ENCODE measurements at regions not wholly inside any gene's neighbourhood (a gene's known extent, or its start where the extent isn't known, plus 50 kb on each side); places are given as distances from the start of the nearest gene placed in this dataset.

DNA sequence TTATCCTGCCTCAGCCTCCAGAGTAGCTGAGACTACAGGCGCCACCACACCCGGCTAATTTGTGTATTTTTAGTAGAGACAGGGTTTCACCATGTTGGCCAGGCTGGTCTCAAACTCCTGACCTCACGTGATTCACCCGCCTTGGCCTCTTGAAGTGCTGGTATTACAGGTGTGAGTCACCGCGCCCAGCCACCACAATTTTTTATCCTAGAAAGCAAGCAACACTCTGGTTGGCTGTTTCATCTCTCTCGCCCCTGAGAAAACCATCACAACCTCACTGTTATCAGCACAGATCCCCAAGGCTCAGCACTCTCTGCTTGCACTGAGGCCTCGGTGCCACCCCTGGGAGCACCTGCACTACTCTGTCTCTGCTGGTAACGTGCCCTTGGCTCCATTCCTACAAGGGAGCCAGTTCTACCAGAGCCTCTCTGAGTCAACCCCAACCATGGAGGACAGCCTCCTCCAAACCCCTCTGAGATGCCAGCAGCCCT lies 134.8 kb upstream of the AGAP1 start:
- in situ Hi-C loops (cut with HindIII; ENCODE audit: low pct_ligation_motif_present, low pct_unique_long_range_greater_than_20kb, low sequenced_read_pairs), result no loop called here

DNA sequence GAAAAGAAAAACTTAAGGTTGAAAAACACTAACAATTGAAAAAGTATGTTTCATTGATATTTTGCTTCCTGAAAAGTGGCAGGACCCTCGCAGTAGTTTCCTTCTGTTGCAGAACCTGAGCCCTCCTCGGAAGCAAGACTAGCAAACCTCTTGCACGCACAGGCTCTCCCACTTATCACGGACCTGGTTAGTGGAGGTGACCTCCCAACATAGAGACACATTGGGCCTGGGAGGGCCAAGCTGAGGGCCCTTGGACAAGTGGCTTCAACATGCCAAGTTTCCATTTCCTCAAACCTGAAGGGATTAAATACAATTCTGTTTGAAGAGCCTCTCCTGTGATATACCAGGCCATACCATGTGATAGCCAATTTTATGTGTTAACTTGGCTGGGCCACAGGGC lies 133.4 kb upstream of the AGAP1 start:
- no peak for DNase-seq
- in situ Hi-C loops (cut with HindIII; ENCODE audit: low pct_ligation_motif_present, low pct_unique_long_range_greater_than_20kb, low sequenced_read_pairs), result no loop called here

More for the DNA sequence above, 134.8 kb upstream of the AGAP1 start:
- peak; percentile 49 for DNase-seq

DNA sequence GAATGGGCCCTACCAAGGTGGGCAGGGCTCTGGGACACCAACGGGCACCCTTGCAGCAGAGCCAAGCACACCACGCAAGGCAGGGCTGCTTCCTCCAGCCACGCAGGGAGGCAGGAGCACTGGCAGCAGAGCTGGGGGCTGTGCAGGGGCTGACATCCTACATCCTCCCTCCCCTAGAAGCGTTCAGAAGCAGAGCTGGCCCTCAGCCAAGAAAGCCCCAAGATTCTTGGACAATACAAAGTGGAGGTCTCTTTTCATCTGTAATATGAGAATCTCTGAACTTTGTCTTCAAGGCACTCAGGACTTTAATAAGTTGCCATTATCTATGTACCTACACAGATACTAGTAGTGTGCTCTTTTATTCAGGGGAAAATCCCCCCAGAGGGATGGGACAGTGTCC lies 128.1 kb upstream of the AGAP1 start:
- DNase-seq, result no peak
- in situ Hi-C loops (cut with HindIII; ENCODE audit: low pct_ligation_motif_present, low pct_unique_long_range_greater_than_20kb, low sequenced_read_pairs), result no loop called here

DNA sequence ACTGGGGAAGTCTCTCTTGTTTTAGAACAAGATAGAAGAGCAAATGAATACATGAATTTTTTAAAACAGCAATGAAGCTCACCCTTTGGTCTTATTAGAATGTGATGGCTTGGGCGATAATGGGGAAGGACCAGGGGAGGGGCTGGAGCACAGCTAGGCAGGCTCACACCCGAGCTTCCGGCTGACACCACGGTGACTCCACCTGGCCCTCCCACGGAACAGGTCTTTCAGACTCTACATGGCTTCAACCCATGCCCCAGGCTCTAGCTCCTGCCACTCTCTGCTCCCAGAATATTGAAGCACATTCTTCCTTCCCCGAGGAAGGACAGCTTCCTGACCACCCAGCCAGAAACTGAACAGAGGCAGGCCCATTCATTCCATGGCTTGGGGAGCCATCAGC lies 127.5 kb upstream of the AGAP1 start:
- in situ Hi-C loops (cut with HindIII; ENCODE audit: low pct_ligation_motif_present, low pct_unique_long_range_greater_than_20kb, low sequenced_read_pairs), result no loop called here
- no peak for DNase-seq

DNA sequence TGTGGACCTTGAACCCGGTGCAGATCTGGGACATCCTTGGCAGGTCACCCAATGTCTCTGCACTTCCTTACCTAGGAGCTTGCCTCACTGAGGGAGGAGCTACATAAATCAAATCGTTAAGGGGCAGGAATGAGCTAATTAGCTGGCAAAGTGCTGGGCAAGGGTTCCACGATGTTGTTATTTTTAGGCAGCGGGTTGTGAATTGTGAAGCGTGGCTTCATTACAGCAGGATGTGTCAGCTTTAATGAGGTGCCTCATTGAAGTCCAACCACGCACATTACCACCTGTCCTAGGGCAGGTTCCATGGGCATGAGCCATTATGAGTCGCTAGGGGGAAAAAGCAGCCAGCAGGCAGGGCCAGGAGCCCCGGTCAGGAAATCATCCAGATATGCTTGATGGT lies 127.0 kb upstream of the AGAP1 start:
- in situ Hi-C loops (cut with HindIII; ENCODE audit: low pct_ligation_motif_present, low pct_unique_long_range_greater_than_20kb, low sequenced_read_pairs), result no loop called here
- no peak for DNase-seq

DNA sequence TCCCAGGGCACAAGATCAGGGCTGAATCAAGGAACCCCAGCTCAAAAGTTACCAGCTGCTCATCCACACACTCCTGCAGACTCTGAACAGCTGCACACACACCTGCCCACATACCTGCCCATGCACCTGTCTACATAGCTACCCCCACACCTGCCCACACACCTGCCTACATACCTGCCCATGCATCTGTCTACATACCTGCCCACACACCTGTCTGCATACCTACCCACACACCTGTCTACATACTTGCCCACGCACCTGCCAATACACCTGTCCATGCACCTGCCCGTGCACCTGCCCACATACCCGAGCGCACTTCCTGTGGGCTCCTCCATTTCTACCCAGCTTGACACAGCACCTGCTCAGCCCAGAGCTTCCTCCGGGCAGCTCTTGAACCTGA lies 122.8 kb upstream of the AGAP1 start:
- no peak for DNase-seq
- in situ Hi-C loops (cut with HindIII; ENCODE audit: low pct_ligation_motif_present, low pct_unique_long_range_greater_than_20kb, low sequenced_read_pairs), result no loop called here

DNA sequence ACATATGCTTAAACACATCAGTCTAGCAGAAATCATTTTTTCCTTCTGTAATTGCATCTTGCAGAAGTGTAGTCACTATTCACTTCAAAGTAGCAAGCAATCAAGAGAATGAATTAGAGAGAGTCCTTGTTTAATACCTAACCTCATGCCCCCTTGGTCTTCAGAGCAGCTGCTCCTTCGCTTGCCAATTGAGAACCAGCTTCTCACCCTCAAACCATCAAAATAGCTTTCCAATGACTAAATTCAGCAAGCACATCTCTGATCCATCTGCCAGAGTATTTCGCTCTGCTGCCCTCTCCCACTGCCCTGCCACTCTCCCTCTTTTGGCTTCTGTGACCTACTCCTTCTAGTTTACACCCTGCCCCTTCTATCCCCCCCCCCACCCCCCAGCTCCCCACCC lies 120.7 kb upstream of the AGAP1 start:
- peak; percentile 60 for DNase-seq
- in situ Hi-C loops (cut with HindIII; ENCODE audit: low pct_ligation_motif_present, low pct_unique_long_range_greater_than_20kb, low sequenced_read_pairs), result no loop called here

DNA sequence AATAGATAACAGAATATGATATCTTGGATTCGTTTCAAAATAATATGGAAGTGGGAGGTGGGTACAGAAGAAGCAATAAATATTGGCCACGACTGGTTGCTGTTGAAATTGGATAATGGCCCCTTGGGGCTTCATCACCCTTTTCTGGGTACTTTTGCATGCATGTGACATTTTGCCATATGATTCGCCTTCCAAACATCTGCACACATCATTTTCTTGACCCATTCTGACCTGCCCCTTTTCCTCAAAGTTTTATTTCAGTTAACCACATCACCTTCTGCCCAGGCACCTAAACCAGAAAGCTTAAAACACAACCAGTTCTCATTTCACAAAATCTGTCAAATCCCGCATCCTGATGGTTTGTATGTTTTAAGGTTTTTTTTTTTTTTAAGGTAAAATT lies 116.7 kb upstream of the AGAP1 start:
- no peak for DNase-seq
- in situ Hi-C loops (cut with HindIII; ENCODE audit: low pct_ligation_motif_present, low pct_unique_long_range_greater_than_20kb, low sequenced_read_pairs), result no loop called here

DNA sequence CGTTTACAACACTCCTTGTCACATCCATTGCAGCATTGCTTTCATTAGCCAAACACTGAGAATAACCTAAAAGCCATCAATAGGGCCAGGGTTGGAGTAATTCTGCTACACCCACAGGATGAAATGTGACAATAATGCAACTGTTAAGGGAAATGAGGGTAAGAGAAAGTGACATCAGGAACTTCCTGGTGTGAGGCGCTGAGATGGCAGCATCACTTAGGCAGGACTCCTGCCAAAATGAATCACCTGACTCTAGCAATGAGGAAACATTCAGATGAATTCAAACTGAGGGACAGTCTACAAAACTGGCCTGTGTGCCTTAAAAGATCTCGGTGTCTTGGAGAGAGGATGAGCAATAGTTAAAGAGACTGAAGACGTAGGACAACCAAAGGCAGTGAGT lies 115.6 kb upstream of the AGAP1 start:
- in situ Hi-C loops (cut with HindIII; ENCODE audit: low pct_ligation_motif_present, low pct_unique_long_range_greater_than_20kb, low sequenced_read_pairs), result no loop called here

DNA sequence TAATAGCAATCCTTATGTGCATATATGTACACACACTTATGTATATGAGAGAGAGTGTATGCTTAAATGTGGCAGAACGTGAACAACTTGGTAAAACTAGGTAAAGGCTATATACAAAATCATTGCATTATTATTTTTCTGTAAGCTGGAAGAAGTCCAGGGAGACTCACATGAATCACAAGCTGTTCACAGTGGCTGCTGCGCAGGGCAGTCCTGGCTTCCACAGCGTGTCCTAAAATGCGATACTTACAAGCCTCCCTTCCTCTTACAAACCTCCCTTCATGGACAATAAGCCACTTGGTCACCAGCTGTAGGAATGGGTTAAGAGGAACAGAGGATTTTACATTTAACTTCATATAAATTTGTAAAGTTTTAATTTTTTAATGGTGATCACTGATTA lies 114.9 kb upstream of the AGAP1 start:
- no peak for DNase-seq

More for the DNA sequence above, 115.6 kb upstream of the AGAP1 start:
- DNase-seq, result peak; percentile 28

DNA sequence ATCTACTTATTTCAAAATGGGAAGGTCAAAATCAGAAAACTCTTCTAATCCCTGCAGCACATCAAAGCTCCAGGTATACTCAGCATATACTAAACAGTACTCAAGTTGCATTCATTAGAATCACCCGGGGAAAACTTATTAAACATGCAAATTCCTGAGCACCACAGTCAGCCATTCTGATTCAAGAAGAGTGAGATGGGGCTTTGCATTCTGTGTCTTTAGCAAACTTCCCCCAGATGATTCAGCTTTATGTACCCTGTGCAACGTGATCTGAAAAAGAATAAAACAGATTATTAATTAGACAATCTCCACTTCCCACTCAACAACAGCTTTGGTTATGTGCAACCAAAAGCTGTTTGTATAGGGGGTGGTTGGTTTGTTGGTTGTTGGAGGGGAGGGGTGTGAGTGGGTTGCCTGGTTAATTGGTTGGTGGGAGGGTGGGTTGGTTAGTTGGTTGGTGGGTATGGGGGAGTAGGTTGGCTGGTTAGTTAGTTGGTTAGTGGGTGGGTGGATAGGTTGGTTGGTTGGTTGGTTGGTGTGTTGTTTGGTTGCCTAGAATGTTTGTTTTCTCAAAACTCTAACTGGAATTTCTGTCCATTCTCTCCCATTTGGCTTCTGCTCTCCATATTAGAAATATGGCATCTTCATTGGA lies 112.5 kb upstream of the AGAP1 start:
- in situ Hi-C loops (cut with HindIII; ENCODE audit: low pct_ligation_motif_present, low pct_unique_long_range_greater_than_20kb, low sequenced_read_pairs), result no loop called here
- no peak for DNase-seq

More for the DNA sequence above, 114.9 kb upstream of the AGAP1 start:
- in situ Hi-C loops (cut with HindIII; ENCODE audit: low pct_ligation_motif_present, low pct_unique_long_range_greater_than_20kb, low sequenced_read_pairs), result no loop called here

DNA sequence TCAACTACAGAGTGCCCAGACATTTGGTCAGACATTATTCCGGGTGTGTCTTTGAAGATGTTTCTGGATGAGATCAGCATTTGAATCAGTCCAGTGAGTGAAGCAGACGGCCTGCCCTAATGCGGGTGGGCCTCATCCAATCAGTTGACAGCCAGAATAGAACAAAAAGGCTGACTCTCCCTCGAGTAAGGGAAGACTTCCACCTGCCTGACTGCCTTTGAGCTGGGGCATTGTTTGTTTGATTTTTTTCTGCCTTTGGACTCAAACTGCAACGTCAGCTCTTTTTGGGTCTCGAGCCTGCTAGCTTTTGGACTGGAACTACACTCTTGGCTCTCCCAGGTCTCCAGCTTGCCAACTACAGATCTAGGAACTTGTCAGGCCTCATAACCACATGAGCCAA lies 111.7 kb upstream of the AGAP1 start:
- in situ Hi-C loops (cut with HindIII; ENCODE audit: low pct_ligation_motif_present, low pct_unique_long_range_greater_than_20kb, low sequenced_read_pairs), result no loop called here
- DNase-seq, result no peak

DNA sequence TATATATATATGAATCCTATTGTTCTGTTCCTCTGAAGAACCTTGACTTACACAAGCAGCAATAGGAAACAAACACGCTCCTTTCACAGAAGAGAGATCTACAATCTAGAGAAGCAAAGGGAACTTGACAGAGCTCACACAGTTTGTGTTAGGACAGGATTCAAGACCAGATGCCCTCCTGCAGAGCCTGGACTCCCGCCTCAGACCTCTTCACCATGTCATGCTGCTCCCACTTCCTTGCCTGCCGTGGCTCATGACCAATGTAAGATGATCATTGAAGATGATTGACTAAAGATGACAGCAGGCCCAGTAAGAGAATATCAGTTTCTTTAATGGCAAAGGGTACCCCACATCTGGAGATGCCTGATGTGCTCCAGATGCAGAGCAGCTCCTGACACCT lies 111.2 kb upstream of the AGAP1 start:
- in situ Hi-C loops (cut with HindIII; ENCODE audit: low pct_ligation_motif_present, low pct_unique_long_range_greater_than_20kb, low sequenced_read_pairs), result no loop called here
- no peak for DNase-seq

DNA sequence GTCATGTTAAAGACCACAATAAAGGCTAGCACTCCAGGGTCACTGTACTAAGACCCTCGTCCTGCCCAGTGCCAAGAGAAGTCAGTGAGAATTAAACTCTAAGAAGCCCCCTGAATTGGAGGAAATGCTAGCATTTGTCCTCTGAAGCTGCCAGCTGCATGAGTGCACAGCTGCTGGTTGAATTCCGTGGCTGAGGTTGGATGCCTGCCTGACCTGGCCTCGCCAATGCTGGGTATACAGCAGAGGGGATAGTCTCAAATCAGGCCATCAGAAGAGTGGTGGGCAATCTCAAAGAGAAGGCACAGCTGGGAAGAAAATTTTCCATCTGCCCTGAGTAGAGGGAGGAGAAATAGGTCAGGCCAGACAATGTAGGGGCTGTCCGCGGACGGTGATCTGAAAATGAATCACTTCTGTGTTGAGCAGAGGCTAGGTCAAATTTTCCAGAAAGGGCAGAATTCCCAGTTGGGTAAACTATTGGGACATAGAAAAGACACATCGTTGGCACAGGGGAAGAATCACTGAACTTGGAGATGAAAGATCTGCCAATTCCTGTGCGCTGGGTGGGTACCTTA lies 110.5 kb upstream of the AGAP1 start:
- in situ Hi-C loops (cut with HindIII; ENCODE audit: low pct_ligation_motif_present, low pct_unique_long_range_greater_than_20kb, low sequenced_read_pairs), result no loop called here
- no peak for DNase-seq

DNA sequence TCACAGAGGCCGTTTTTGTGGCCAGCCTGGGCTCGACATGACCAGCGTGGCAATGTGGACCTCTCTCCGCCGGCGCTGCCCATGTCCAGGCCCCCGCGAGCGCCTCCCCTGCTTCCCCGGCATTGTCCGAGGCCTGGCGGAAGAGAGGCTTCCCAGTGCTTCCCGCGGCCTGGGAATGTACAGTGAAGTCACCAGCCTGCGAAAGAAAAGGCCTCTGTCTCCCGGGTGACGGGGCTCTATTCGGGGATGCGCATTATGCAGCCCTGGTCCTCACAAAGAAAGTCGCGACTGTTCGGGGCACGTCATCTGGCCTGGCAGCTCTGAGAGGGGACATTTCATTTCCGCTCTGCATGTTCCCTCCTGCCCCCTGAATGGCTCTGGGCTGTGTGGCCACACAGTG lies 109.2 kb upstream of the AGAP1 start:
- DNase-seq, result no peak
- in situ Hi-C loops (cut with HindIII; ENCODE audit: low pct_ligation_motif_present, low pct_unique_long_range_greater_than_20kb, low sequenced_read_pairs), result no loop called here

DNA sequence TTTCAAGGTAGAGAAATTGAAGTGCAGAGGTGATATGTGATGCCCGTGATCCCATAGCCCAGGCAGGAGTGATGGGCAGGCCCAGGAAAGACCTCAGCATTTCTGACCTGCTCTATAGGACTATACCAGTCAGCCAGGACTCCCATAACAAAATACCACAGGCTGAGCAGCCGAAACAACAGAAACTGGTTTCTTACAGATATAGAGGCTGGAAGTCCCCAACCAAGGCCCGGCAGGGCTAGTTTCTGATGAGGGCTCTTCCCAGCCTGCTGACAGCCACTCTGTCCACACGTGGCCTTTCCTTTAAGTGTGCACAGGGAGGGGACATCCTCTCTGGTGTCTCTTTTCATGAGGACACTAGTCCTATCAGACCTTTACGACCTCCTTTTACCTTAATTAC lies 104.2 kb upstream of the AGAP1 start:
- no peak for DNase-seq
- in situ Hi-C loops (cut with HindIII; ENCODE audit: low pct_ligation_motif_present, low pct_unique_long_range_greater_than_20kb, low sequenced_read_pairs), result no loop called here

DNA sequence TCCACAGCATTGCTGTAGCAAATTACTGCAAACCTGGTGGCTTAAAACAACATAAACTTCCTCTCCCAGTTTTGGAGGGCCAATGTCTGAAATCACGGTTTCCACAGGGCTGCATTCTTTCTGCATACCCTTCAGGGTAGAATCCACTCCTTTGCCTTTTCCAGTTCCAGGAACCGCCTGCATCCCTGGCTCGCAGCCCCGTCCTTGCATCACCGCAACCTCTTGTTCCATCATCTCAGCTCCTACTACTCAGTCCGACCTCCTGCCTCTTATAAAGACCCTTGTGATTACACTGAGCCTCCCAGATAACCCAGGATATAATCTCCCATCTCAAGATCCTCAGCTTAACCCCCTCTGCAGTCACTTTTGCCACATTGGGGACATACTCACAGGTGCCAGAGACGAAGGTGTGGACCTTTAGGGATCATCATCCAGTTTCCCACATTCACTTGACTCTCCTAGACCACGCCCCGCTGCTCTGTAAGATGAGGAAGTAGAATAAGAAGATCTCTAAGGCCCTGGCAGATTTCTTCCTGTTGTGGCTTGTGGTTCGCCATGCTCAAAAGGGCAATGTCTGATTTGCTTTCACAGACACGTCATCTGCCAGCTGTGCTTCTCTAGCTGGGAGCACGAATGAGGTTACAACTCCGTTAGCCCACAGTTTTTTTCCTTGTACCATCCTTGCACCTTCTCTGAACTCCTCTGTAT lies 103.6 kb upstream of the AGAP1 start:
- no peak for DNase-seq
- in situ Hi-C loops (cut with HindIII; ENCODE audit: low pct_ligation_motif_present, low pct_unique_long_range_greater_than_20kb, low sequenced_read_pairs), result no loop called here

DNA sequence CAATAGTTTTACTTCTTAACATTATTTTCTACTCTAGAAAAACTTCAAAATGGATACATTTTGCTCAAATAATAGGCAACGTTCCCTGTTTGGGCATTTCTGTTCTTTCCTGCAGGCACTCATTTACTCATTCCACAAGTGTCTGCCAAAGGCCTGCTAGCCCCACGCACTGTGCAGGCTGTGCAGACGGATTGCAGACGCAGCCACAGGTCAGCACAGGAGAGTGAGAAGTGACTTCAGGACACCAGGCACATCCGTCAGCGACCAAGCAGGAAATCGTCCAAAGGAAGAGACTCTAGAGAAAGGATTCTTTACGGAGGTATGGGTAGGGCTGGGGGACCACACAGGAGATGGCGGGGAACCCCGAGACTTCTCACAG lies 103.0 kb upstream of the AGAP1 start:
- in situ Hi-C loops (cut with HindIII; ENCODE audit: low pct_ligation_motif_present, low pct_unique_long_range_greater_than_20kb, low sequenced_read_pairs), result no loop called here
- no peak for DNase-seq

DNA sequence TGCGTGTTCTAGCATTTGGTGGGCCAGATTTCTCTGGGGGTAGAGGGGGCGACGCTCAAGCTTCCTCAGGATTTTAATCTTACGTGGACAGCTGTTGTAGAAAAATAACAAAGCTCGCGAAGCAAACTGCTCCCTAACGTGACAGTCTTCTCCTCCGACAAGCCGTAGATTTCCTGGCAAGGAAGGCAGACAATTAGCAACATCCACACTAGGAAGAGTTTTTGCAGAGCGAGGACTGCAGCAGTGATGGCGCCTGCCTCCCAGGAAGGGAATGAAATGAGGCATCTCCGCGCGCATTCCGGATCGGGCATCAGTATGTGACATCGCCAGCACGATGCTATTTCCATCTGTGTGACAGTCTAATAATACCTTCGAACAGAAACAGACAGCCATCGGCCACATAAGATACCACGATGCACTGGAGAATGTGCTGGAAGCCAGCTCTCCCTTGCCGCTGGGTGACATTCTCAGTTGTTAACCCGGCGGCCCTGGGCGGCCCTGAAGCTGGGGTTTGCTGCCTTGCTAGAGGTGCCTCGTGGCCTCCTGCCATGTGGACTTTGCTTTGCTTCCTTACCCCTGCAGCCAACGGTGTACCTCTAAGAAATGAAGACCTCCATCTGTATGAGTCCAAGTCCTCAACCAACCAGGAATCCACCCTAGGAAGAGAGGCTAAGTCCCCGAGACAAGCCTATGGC lies 101.8 kb upstream of the AGAP1 start:
- in situ Hi-C loops (cut with HindIII; ENCODE audit: low pct_ligation_motif_present, low pct_unique_long_range_greater_than_20kb, low sequenced_read_pairs), result no loop called here
- DNase-seq, result no peak

Measured in ACHN (cell line).